RWPE1 (cell line): ENCODE measurements at regions not wholly inside any gene's neighbourhood (a gene's known extent, or its start where the extent isn't known, plus 50 kb on each side); places are given as distances from the start of the nearest gene placed in this dataset.

Experiments used
- CTCF ChIA-PET: fragments of 350-600 bp; sonication (Branson Sonifier 250); formaldehyde crosslinking; extraction: SDS; loops from one replicate; lab custom pipeline; 2021; lab: Yijun Ruan, JAX
- POLR2A ChIA-PET: fragments of 400-600 bp; formaldehyde crosslinking; extraction: SDS; loops from one replicate; lab custom pipeline; 2020; ENCODE audit warnings: antibody characterized with exemption; ENCODE audit not compliant: low non-redundant PET; lab: Yijun Ruan, JAX
- DNase-seq: peaks from one replicate; pipeline ENCODE4 v3.0.0; 2012; ENCODE audit warnings: low spot score
- H3K27ac ChIP-seq: fragments of 450-650 bp; 2 replicates; pipeline ENCODE4 v1.5.1; 2017
- TF ChIP-seq, protein P1 (sequence below): fragments of 450-650 bp; conservative IDR thresholded peaks from 2 replicates; pipeline ENCODE4 v1.5.1; 2017; ENCODE audit warnings: low read depth, mild to moderate bottlenecking

DNA sequence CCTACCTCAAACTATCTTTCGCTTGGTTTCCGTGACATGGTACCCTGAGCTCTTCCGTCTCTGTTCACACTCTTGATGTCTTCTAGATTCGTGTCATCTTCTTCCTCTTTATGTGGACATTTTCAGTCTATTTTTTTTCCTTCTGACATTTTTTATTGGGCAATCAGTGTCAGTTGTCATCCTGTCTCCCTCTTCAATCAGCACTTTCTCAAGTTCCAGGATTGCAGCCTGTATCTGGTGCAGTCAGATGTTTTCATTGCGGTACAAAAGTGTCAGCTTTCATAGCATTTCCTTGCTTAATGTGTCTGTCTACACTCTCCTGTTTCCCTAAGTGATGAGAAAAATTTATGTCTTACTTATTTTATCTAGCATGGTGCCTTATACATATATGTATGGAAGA is 51.1 kb upstream of the ETV1 start:
- POLR2A ChIA-PET: no interaction called here
- TF ChIP-seq, protein P1, sequence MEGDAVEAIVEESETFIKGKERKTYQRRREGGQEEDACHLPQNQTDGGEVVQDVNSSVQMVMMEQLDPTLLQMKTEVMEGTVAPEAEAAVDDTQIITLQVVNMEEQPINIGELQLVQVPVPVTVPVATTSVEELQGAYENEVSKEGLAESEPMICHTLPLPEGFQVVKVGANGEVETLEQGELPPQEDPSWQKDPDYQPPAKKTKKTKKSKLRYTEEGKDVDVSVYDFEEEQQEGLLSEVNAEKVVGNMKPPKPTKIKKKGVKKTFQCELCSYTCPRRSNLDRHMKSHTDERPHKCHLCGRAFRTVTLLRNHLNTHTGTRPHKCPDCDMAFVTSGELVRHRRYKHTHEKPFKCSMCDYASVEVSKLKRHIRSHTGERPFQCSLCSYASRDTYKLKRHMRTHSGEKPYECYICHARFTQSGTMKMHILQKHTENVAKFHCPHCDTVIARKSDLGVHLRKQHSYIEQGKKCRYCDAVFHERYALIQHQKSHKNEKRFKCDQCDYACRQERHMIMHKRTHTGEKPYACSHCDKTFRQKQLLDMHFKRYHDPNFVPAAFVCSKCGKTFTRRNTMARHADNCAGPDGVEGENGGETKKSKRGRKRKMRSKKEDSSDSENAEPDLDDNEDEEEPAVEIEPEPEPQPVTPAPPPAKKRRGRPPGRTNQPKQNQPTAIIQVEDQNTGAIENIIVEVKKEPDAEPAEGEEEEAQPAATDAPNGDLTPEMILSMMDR: no peak
- CTCF ChIA-PET: interaction anchor here (0.6 kb wide), 1 partner anchor 153 kb away, joined by 3 read pairs; no protein-coding TSS in a partner anchor
- no peak for DNase-seq
- H3K27ac ChIP-seq: no peak overlapping the region
